Epidermal melanocyte (primary cell): ENCODE measurements at regions not wholly inside any gene's neighbourhood (a gene's known extent, or its start where the extent isn't known, plus 50 kb on each side); places are given as distances from the start of the nearest gene placed in this dataset.
"Not testable (repeated sequence)": the region's sequence is repeated elsewhere in the genome, so short reads cannot be mapped to it uniquely, and the experiment has no call there.

Experiments
- DNase-seq: peaks from one replicate; pipeline ENCODE4 v3.0.0; 2011; ENCODE audit warnings: low spot score; ENCODE audit not compliant: insufficient read length

- DNase-seq: no peak
Measured at GRCh38 chr3:159859836-159860235, 128.8 kb upstream of the IL12A start.

- DNase-seq: no peak
Measured at GRCh38 chr3:159860269-159861116, 128.1 kb upstream of the IL12A start.

GRCh38 chr3:159861369-159861987, 127.2 kb upstream of the IL12A start:
- DNase-seq: no peak

- no peak for DNase-seq
Measured at GRCh38 chr3:159865041-159865579, 123.5 kb upstream of the IL12A start.

GRCh38 chr3:159866201-159866746, 122.4 kb upstream of the IL12A start:
- DNase-seq: no peak

- DNase-seq: no peak
Measured at GRCh38 chr3:159867372-159867771, 121.3 kb upstream of the IL12A start.

GRCh38 chr3:159870723-159871122, 117.9 kb upstream of the IL12A start:
- no peak for DNase-seq

GRCh38 chr3:159872374-159873109, 116.1 kb upstream of the IL12A start:
- no peak for DNase-seq

- no peak for DNase-seq
Measured at GRCh38 chr3:159875116-159875515, 113.5 kb upstream of the IL12A start.

GRCh38 chr3:159877924-159878323, 110.7 kb upstream of the IL12A start:
- DNase-seq: no peak

GRCh38 chr3:159879146-159879545, 109.5 kb upstream of the IL12A start:
- no peak for DNase-seq

- no peak for DNase-seq
Measured at GRCh38 chr3:159879598-159879997, 109.0 kb upstream of the IL12A start.

- DNase-seq: no peak
Measured at GRCh38 chr3:159881208-159881607, 107.4 kb upstream of the IL12A start.

GRCh38 chr3:159881828-159882309, 106.8 kb upstream of the IL12A start:
- DNase-seq: no peak

GRCh38 chr3:159882367-159882766, 106.3 kb upstream of the IL12A start:
- no peak for DNase-seq

- DNase-seq: no peak
Measured at GRCh38 chr3:159882790-159883779, 105.5 kb upstream of the IL12A start.

GRCh38 chr3:159884661-159885402, 103.8 kb upstream of the IL12A start:
- DNase-seq: peak; percentile 67

GRCh38 chr3:159886050-159886449, 102.6 kb upstream of the IL12A start:
- DNase-seq: no peak

- DNase-seq: not testable (repeated sequence)
Measured at GRCh38 chr3:159886530-159886929, 102.1 kb upstream of the IL12A start.

GRCh38 chr3:159887168-159887567, 101.5 kb upstream of the IL12A start:
- no peak for DNase-seq
